OCI-LY1 (cell line): ENCODE measurements at regions not wholly inside any gene's neighbourhood (a gene's known extent, or its start where the extent isn't known, plus 50 kb on each side); places are given as distances from the start of the nearest gene placed in this dataset.

Experiments used
- H2AFZ ChIP-seq: fragments of 200-600 bp; sonication (generic), shearing (Covaris generic); 2 replicates; pipeline ENCODE4 v1.6.0; 2014; ENCODE audit warnings: antibody characterized with exemption, mild to moderate bottlenecking, low read length
- H3F3A ChIP-seq: fragments of 200-600 bp; sonication (generic), shearing (Covaris generic); 2 replicates; pipeline ENCODE4 v1.6.0; 2014; ENCODE audit warnings: mild to moderate bottlenecking, antibody characterized with exemption, low read length, moderate library complexity; ENCODE audit not compliant: insufficient read depth
- H3K27ac ChIP-seq: fragments of 200-600 bp; sonication (generic); 2 replicates; pipeline ENCODE4 v1.5.1; 2014; ENCODE audit warnings: low read length, mixed run types, mild to moderate bottlenecking, low read depth; ENCODE audit not compliant: poor library complexity, severe bottlenecking
- H3K27me3 ChIP-seq: fragments of 200-600 bp; sonication (generic); 2 replicates; pipeline ENCODE4 v1.6.0; 2014; ENCODE audit warnings: antibody characterized with exemption, mild to moderate bottlenecking, low read length, moderate library complexity; ENCODE audit not compliant: insufficient read depth
- H3K36me3 ChIP-seq: fragments of 200-600 bp; sonication (generic); 2 replicates; pipeline ENCODE4 v1.6.1; 2014; ENCODE audit warnings: mild to moderate bottlenecking, antibody characterized with exemption, low read length, moderate library complexity, mixed read lengths; ENCODE audit not compliant: insufficient read depth
- H3K4me1 ChIP-seq: fragments of 200-600 bp; sonication (generic); 2 replicates; pipeline ENCODE4 v1.5.1; 2014; ENCODE audit warnings: mild to moderate bottlenecking, low read length, moderate library complexity; ENCODE audit not compliant: insufficient read depth, severe bottlenecking
- H3K4me2 ChIP-seq: fragments of 200-600 bp; sonication (generic), shearing (Covaris generic); 2 replicates; pipeline ENCODE4 v1.6.1; 2014; ENCODE audit warnings: low read length
- H3K4me3 ChIP-seq: fragments of 200-600 bp; sonication (generic); 2 replicates; pipeline ENCODE4 v1.5.1; 2014; ENCODE audit warnings: low read length, low read depth, mild to moderate bottlenecking, mixed read lengths; ENCODE audit not compliant: poor library complexity, severe bottlenecking
- H3K79me2 ChIP-seq: fragments of 200-600 bp; shearing (Covaris generic); 2 replicates; pipeline ENCODE4 v1.6.1; 2016; ENCODE audit warnings: mixed run types, low read length, mixed read lengths; ENCODE audit not compliant: insufficient read depth
- H3K9ac ChIP-seq: fragments of 200-600 bp; sonication (generic), shearing (Covaris generic); 2 replicates; pipeline ENCODE4 v1.6.1; 2014; ENCODE audit warnings: mild to moderate bottlenecking, low read length, mixed read lengths
- H3K9me2 ChIP-seq: fragments of 200-600 bp; sonication (generic), shearing (Covaris generic); 2 replicates; pipeline ENCODE4 v1.6.1; 2014; ENCODE audit warnings: low read depth, mild to moderate bottlenecking, low read length, mixed read lengths
- H3K9me3 ChIP-seq: fragments of 200-600 bp; shearing (Covaris generic); 2 replicates; pipeline ENCODE4 v1.6.1; 2014; ENCODE audit warnings: low read length, mixed read lengths
- H4K20me1 ChIP-seq: fragments of 200-600 bp; sonication (generic), shearing (Covaris generic); 2 replicates; pipeline ENCODE4 v1.6.0; 2016; ENCODE audit warnings: mild to moderate bottlenecking, low read length; ENCODE audit not compliant: insufficient read depth
- EZH2 ChIP-seq: fragments of 200-600 bp; sonication (generic), shearing (Covaris generic); IDR thresholded peaks from 2 replicates; pipeline ENCODE4 v1.8.0; 2017; ENCODE audit warnings: borderline replicate concordance, mixed run types, mild to moderate bottlenecking, antibody characterized with exemption, low read length, moderate library complexity, mixed read lengths
- TF ChIP-seq, protein P1 (sequence below): fragments of 200-600 bp; sonication (generic), shearing (Covaris generic); IDR thresholded peaks from 2 replicates; pipeline ENCODE4 v1.5.1; 2017; ENCODE audit warnings: mild to moderate bottlenecking, antibody characterized with exemption, low read length, moderate library complexity, mixed read lengths

- H3K4me2 ChIP-seq, result no peak overlapping the region
- H3K79me2 ChIP-seq, result no peaks in the 10 kb centered on the region
- no peak overlapping the region for H2AFZ ChIP-seq
These were observed 120.3 kb upstream of the TMEM18 start for GRCh38 chr2:797556-797955.

GRCh38 chr2:796141-796985 is 119.2 kb upstream of the TMEM18 start:
- no peaks in the 10 kb centered on the region for H3K36me3 ChIP-seq
- H3K27me3 ChIP-seq, result no peaks in the 10 kb centered on the region
- TF ChIP-seq, protein P1, sequence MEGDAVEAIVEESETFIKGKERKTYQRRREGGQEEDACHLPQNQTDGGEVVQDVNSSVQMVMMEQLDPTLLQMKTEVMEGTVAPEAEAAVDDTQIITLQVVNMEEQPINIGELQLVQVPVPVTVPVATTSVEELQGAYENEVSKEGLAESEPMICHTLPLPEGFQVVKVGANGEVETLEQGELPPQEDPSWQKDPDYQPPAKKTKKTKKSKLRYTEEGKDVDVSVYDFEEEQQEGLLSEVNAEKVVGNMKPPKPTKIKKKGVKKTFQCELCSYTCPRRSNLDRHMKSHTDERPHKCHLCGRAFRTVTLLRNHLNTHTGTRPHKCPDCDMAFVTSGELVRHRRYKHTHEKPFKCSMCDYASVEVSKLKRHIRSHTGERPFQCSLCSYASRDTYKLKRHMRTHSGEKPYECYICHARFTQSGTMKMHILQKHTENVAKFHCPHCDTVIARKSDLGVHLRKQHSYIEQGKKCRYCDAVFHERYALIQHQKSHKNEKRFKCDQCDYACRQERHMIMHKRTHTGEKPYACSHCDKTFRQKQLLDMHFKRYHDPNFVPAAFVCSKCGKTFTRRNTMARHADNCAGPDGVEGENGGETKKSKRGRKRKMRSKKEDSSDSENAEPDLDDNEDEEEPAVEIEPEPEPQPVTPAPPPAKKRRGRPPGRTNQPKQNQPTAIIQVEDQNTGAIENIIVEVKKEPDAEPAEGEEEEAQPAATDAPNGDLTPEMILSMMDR, result no peak
- TF ChIP-seq EZH2, result no peak
- H4K20me1 ChIP-seq, result no peaks in the 10 kb centered on the region
- H3F3A ChIP-seq, result no peaks in the 10 kb centered on the region
- H3K9me2 ChIP-seq, result no peaks in the 10 kb centered on the region
- H3K4me1 ChIP-seq, result no peaks in the 10 kb centered on the region
- no peaks in the 10 kb centered on the region for H3K79me2 ChIP-seq
- no peak overlapping the region for H3K27ac ChIP-seq
- H3K9ac ChIP-seq, result no peak overlapping the region
- H3K4me3 ChIP-seq, result no peak overlapping the region
- no peak overlapping the region for H2AFZ ChIP-seq
- H3K9me3 ChIP-seq, result no peaks in the 10 kb centered on the region
- H3K4me2 ChIP-seq, result no peak overlapping the region

More at GRCh38 chr2:797556-797955, 120.3 kb upstream of the TMEM18 start:
- H4K20me1 ChIP-seq, result no peaks in the 10 kb centered on the region
- H3K4me3 ChIP-seq, result no peak overlapping the region
- no peaks in the 10 kb centered on the region for H3K9me3 ChIP-seq
- no peak overlapping the region for H3K27ac ChIP-seq
- H3F3A ChIP-seq, result no peaks in the 10 kb centered on the region
- H3K4me1 ChIP-seq, result no peaks in the 10 kb centered on the region
- no peak overlapping the region for H3K9ac ChIP-seq
- H3K9me2 ChIP-seq, result no peaks in the 10 kb centered on the region
- no peaks in the 10 kb centered on the region for H3K27me3 ChIP-seq
- no peaks in the 10 kb centered on the region for H3K36me3 ChIP-seq
- no peak for TF ChIP-seq EZH2
- TF ChIP-seq, protein P1, result no peak

- H3K4me1 ChIP-seq, result no peaks in the 10 kb centered on the region
- no peaks in the 10 kb centered on the region for H3K27me3 ChIP-seq
- H3K79me2 ChIP-seq, result no peaks in the 10 kb centered on the region
- H3K36me3 ChIP-seq, result no peaks in the 10 kb centered on the region
- H3K9ac ChIP-seq, result no peak overlapping the region
- no peak overlapping the region for H3K4me3 ChIP-seq
- H3K4me2 ChIP-seq, result no peak overlapping the region
- no peak overlapping the region for H2AFZ ChIP-seq
- no peaks in the 10 kb centered on the region for H3K9me3 ChIP-seq
- no peaks in the 10 kb centered on the region for H3F3A ChIP-seq
- H3K27ac ChIP-seq, result no peak overlapping the region
- no peaks in the 10 kb centered on the region for H4K20me1 ChIP-seq
- no peaks in the 10 kb centered on the region for H3K9me2 ChIP-seq
- TF ChIP-seq EZH2, result no peak
- TF ChIP-seq, protein P1, result no peak
These were observed 118.4 kb upstream of the TMEM18 start for GRCh38 chr2:795531-796041.
